Stimulated activated CD4-positive, alpha-beta T cell treated with anti-CD3 and anti-CD28 coated beads, Interleukin-1b, Interleukin-23, amount 100 ng/mL, for 4 hours (primary cell): ENCODE measurements at regions not wholly inside any gene's neighbourhood (a gene's known extent, or its start where the extent isn't known, plus 50 kb on each side); places are given as distances from the start of the nearest gene placed in this dataset.

Experiments
- DNase-seq, 2 donors: peaks; one replicate each; pipeline ENCODE4 v3.0.0-alpha.2; 2020; ENCODE audit warnings: low read depth in 2 of 2

DNA sequence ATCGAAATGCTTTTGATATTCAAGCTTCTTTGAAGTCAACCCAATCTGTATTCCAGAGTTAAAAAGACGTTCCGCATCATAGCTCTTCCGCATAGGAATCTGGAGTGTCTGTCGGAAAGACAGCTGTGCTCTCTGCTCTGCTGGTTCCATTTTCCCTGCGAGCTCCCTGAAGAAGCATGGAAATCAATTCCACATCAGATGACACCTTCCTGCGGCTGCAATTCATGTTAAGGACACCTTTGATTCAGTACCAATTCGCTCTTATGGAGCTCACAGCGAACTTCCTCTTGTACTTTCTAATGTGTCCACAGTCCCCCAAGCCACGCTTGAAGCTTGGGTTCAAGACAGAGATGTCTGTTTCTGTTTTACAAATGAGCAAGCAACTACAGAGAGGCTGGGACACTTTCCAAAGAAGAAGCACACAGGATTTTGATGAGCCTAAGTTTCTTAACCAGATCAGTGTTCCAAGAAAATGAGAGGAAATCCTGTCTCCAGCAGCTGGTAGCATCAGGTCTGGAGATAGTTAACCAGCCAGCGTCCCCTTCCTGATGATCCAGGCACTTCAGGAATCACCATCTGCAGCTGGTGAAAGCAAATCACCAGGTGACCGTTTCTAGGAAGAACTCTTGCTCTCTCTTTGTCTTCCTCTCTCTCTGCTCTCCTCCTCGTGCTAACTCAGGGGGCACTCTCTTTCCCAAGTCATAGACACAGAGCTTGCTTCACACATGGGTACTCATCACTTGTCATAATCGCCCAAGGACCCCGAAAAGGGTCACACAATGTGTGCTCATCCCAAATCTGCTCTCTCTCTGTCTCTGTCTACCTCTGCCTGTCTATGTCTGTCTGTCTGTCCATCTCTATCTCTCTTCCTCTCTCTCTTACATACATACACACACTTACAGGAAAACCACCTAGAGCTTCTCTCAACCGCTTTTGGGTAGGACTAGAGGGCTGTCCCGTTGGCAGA, 281.8 kb downstream of the FAM43A start:
- no peak for DNase-seq

- no peak for DNase-seq
Observed at GRCh38 chr3:194970066-194970465, 284.4 kb downstream of the FAM43A start.

DNA sequence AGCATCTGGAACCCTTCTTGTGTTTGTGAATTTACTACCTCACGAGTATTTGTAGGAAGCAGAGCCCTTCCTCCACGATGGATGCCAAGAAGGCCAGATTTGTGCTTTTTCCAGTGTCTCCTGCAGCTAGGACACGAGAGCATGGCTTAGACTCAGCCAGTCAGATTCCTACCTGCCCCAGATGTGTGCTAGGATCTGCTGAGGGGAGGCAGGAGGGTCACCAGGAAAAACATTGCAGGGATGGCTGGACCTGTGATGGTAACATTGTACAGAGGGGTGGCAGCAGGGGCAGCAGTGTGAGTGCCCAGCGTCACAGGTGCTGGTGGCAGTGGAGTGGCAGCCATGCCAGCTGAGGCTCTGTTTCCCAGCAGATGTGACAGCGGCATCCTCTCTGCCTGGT, 285.3 kb downstream of the FAM43A start:
- DNase-seq, result no peak

DNA sequence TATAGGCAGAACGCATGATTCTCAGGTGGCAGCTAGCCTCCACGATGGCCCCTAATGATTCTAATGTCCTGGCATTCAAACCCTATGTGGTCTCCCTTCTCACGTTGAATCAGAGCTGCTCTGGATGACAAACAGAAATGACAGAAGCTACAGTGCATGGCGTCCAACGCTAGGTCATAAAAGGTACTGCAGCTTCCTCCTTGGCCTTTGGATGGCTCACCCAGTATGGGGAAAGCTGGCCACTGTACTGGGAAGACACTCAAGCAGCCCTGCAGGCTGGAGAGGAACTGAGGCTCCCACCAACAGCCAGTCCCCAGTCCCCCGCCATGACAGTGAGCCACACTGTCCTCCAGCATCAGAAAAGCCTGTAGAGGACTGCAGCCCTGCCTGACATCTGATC, 286.3 kb downstream of the FAM43A start:
- DNase-seq, result no peak

- no peak for DNase-seq
Observed at GRCh38 chr3:194972641-194973040, 287.0 kb downstream of the FAM43A start.

DNA sequence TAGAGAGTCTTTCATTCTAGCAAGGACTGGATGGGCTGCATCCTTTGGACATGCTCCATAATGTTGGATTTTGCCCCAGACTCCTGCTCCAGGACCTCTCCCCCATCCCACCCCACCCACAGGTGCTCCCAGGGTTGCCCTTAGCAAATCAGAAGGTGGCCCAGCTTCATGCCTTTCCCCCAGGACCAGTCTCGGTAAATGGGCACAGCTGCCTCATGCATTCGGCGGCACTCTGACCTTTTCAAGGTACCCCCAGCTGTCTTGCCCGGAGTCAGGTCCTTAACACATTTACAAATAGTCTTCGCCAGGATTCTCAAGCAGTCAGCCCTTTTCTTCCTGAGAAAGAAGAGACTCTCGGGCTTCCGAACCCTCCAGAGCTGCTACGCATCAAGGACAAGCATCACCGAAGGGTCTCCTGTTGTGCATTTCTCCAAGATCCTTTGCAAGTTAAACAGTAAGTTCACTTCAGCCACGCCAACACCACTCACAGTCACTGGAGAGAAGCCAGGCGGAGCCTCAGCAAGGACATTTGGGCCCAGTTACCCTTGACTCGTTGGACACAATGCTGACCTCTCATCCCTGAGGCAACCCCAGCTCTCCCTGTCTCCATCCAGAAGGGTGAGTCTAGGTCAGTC, 287.8 kb downstream of the FAM43A start:
- no peak for DNase-seq

GRCh38 chr3:194974468-194975135, 288.9 kb downstream of the FAM43A start:
- DNase-seq, result no peak

DNA sequence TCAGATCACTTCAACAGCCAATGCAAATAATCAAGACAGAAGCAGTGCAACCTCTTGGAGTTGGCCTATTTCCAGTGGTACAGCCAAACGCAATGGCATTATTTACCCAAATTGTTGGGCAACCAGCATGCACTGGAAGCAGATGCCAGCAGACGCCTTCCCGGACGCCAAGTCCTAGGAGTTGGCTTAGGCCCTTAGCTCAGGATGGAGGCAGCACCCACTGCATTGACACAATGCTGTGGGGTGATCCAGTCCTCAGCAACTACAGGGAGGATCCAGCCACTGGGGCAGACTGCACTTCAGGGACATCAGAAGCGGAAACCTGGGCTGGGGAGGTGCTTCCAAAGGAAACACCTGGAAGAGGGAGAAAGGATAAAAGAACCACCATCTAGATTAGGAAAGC, 290.4 kb downstream of the FAM43A start:
- DNase-seq, result no peak

DNA sequence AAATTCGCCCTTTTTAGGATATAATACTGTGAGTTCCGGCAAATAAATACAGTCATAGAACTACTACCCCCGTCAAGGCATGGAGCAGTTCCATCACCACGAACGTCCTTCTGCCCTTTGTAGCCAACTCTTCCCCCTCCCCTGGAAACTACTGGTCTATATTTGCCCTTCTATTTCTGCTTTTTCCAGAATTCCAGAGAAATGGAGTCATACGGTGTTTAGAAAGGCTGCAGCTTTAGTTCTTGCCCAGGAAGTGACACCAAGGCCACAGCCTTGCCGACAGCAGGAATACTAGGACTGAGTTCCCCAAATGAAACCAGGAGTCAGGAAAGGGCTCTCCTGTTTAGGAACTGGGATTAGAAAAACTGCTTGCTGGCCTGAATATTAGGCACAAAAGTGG, 291.2 kb downstream of the FAM43A start:
- DNase-seq, result no peak

- no peak for DNase-seq
Observed at GRCh38 chr3:194977356-194977755, 291.7 kb downstream of the FAM43A start.

GRCh38 chr3:194979173-194979572, 291.8 kb downstream of the XXYLT1 start:
- no peak for DNase-seq

- DNase-seq, result no peak
Observed at GRCh38 chr3:194982472-194982871, 288.5 kb downstream of the XXYLT1 start.

DNA sequence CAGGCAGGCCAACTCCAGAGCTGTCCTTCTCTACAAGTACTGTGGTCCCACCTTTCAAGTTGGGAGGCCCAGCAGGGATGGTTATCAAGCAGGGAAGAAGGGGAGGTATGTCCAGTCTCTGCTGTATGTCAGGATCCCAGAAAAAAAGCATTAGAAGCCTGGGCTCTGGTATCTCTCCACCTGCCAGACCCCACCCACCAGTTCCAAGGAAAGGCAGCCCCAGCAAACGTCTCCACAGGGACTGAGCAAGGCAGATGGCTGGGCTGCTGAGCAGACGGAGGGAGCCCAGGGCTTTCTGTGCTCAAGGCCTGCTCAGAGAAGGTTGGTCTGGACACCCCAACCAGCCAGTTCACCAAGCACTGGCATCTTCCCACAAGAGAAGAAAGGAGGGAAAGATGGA, 287.8 kb downstream of the XXYLT1 start:
- no peak for DNase-seq

DNA sequence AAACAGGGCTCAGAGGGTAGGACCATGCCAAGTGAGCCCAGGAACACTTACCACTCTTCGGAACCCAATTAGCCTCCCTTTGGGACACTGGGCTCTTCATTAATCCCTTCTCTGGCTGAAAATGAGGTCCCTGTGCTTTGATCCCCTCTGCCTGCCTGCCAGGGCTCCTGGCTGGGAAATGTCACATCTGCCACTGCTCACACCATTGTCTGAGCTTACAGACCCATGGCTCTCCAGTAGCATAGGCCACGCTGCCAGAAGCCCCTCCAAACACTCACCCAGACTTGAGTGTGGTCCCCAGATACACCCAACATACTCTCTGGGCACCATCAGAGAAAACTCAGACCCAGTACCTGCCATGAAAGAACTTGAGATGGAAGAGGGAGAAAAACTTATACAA, 287.3 kb downstream of the XXYLT1 start:
- DNase-seq, result no peak

- no peak for DNase-seq
Observed at GRCh38 chr3:194984066-194984465, 286.9 kb downstream of the XXYLT1 start.

- DNase-seq, result no peak
Observed at GRCh38 chr3:194984622-194985021, 286.3 kb downstream of the XXYLT1 start.

GRCh38 chr3:194985031-194985578, 285.9 kb downstream of the XXYLT1 start:
- no peak for DNase-seq

- DNase-seq, result no peak
Observed at GRCh38 chr3:194986208-194987043, 284.5 kb downstream of the XXYLT1 start.

DNA sequence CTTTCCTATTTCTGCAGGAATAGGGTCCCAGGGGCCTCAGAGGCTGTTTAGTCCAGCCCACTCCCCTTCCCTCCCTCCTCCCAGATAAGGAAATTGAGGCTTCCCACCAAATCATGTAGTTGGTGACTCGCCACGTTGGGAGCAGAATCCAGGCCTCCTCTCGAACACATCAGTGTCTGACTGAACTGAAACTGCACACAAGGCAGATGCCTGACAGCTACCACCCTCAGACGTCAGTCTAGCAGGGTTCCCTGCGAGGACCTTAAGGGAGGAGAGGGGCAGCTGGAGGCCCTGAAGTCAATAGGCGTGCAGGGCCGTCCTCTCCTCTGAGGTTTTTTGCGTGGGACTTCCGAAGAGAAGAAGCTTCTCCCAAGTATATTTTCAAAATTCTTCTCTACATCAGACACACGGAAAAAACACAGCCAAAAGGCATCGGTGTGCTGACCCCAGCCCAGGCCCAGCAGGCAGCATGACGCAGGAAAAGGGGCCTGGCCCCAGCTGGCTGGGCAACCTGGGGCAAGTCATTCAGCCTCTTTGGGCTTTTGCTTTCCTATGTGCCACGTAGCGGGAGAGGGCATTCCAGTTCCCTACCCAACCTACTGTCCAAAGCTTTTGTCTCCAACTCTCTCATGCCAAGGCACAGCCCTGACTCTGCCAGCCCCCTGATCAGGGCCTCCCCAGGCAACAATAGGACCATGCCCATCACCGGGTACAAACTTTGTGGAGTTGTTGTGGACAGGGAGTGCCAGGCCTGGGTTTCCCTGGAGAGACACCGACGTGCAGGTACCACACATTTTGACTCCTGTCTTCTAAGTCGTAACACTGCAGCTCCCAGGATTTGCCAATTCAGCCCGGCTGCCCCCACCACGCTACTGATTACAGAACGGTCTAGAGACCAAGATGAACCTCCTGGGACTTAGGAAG, 283.1 kb downstream of the XXYLT1 start:
- DNase-seq, result no peak

- no peak for DNase-seq
Observed at GRCh38 chr3:194988495-194989165, 282.3 kb downstream of the XXYLT1 start.
